ENCODE measurements at regions not wholly inside any gene's neighbourhood (a gene's known extent, or its start where the extent isn't known, plus 50 kb on each side); places are given as distances from the start of the nearest gene placed in this dataset.

DNA sequence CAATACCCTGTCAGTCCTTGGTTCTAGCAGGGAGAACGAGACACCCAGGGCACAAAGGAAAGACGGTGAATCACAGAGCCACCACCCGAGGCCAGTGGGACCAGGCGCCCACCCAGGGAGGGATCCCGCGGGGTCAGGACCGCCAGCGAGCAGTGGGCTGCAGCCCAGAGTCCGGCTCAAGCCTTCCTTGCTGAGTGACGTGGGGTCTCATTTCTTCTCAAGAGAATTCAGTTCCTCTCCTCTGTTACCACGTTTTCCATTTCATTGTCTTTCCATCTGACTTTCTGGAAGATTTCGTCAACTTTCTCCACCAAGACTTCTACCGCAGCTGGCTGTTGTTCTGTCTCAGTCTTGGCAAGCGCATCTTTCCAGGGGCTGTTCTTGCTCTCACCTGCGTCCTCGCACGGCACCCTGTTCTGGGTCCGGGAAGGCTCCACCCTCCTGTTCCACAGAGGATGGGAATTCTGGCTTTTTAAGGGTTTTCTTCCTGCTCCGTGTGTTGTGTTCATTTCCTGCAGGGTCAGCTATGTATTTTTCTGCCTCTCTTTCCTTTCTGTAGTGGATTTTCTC, 248.6 kb downstream of the NDUFA10 start:
- peak; percentile 4 for DNase-seq

DNA sequence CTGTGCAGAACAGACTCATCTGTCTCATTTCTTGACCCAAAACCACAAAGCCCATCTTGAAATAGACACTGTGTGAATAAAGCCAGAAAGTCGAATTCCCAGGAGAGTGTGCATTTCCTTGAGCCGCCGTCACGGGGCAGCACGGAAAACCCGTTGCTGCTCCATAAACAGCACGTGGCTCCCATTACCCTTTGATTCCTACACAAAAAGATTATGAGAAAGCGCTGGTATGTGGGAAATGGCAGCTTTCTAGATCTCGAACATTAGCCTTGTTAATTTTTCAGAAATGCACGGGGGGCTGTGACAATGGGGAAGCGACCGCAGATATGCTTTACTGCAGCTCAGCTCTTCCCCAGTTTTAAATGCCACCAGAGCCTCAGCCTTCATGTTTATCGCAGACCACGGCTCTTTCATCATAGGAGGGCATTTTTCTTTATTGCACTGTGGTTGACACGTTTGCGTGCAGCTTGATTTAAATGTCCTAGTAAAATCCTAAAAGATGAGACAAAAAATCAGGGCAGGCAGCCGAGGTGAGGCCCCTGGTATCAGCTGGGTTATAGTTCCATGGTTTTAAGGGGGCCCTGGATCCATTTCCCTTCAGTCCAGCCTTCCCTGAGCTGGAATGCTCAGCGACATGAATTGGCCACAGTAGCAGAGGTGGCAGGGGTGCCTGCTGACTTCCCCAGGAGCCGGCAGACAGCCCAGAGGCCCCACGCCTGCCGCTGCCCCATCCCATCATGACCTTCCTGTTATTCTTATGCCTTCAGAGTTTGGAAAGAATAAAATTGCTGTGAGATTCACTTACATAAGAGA, 249.3 kb downstream of the NDUFA10 start:
- DNase-seq = peak; percentile 2

DNA sequence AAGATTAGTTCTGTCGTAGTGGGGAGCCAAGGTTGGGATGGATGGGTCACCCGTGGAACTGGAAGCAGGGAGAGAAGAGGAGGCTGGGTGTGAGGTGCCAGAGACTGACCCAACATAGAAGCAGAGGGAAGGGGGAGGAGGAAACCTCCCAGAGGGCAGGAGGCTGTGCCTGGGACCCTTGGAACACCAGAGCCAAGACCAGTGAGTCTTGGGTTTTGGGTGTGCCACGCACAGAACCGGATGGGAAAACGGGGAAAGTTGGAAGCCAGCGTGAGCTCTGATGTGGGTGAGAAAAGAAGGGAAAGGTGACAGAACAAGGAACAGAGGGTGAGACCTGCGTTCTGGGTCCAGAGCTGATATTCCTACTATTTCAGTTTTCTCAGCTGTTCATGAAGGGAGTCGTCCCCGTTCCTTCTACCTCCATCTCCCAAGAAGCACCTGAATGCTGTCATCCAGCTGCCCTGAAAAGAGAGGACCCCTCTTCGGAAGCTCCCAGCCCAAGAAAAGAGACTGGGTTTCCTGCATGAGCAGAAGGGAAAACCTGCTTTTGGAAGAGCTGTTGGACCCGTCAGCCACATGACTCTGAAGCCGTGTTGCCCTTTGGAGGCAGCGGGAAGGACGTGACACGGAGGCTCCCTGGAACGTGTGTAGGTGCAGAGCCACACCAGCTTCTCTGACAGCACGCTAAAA, 250.1 kb downstream of the NDUFA10 start:
- peak; percentile 1 for DNase-seq

DNA sequence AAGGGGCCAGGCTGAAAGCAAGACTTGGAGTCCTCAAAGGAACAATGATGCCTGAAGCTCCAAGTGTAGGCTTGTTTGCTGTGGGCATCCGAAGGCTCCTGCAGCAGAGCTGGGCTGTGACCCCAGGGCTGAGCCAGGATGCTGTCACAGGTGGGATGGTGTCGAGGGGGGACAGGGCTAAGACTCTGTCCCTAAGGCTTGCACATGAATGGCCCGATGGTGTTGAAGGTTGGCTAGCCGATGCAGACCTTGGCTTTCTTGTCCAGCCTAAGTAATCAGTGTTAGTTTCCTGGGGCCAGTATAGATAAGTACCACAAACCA, 251.0 kb downstream of the NDUFA10 start:
- peak; percentile 5 for DNase-seq

DNA sequence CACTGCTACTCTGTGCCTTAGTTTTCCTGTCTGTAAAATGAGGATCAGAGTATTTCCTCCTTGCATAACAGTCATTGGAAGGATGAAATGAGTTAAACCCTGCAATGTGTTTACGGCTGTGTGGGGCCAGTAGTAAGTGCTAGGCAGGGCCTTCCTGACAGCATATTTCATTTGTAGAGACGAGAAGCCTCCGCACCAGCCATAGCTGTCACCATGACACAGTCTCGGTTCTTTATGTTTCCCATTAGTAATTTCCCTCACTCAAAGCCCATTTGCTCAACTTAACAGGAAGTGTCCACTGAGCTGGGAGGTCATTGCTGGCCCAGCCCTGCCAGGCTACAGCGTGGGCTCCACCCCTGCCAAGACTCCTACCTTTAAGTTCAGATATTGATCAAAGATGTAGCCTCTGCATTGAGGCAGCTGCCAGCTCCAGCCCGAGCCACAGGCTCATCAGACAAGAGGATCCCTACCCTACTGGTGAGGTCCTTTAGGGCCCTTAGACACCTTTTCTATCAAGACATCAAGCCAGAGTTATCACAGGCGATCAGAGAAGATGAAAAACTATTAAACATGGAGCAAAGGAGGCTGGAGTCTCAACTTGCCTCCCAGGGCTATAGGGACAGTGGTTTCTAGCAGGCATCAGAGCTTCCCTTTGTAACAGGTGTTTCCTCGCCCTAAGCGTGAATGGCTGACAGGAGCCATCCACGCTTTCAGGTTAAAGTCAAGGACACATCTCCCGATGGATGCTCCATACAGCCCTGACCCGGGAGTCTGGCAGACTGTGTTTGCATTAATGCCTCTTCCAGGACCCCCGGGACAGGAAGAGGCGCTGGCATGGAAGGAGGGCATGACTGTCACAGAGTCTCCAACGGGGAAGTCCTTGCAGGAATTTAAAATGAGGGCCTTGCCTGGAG, 251.7 kb downstream of the NDUFA10 start:
- DNase-seq = no peak

DNA sequence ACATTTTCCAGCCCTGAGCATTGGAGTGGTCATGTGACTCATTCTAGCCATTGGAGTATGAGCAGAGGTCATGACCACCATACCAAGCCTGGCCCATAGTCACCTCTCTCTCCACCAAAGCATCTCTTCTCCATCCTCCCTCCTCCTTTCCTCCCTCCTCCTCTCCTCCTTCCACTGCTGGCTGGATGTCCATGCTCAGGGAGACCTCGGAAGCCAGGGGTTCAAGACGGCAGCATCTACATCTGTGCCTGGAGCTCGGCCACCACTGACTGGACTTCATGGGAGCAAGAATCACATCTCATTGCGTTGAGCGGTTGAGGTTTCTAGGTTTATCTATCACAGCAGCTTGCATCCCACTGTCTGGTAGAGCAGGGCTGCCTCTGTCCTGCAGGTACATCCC, 252.4 kb downstream of the NDUFA10 start:
- DNase-seq = peak; percentile 2

DNA sequence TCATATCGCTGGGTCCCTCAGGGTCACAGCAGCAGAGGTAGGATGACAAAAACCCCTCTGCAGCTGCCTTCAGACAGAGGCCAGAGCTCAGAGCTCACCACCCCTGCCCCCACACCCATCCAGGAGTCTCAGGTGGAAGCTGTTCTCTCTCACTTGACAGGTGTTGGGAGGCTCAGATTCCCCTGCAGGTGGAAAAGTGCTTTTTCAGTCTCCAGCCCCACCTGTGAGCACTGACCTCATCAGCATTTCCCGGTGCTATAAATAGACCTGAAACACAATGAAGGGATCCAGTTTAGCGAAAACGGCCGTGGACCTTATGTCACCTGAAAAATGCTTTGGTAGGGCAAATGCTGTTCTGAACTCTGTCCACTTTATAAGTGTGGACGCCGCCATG, 254.9 kb downstream of the NDUFA10 start:
- DNase-seq = no peak

DNA sequence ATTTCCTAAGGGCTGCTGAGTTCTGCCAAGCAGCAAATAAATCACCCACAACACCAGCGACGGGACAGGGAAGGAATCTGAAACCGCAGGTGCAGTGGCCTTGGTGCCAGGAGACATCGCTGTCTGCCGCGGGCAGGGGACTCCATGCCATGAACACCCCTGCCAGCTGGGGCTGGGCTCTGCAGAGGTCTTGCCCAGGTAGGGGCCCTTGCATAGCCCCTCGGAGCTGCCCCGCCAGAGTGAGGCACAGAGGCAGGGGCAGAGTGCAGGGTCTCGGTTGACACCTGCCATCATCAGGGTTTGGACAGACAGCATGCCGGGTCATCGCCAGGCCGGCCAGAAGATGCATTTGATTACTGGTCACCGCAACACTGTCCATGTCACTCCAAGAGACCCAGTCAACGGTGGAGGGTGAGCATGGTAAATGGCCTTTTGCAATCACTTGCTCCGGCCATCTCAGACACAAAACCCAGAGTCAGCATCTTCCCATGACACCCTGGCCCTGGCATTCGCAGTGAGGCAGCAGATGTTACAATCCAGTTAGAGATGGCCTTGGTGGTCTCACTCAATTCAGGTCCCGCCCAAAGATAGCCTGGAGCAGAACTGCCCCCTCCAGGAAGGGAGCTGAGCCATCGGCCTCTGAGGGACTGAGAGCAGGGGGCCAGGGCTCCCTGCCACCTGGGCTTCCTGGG, 255.4 kb downstream of the NDUFA10 start:
- no peak for DNase-seq

DNA sequence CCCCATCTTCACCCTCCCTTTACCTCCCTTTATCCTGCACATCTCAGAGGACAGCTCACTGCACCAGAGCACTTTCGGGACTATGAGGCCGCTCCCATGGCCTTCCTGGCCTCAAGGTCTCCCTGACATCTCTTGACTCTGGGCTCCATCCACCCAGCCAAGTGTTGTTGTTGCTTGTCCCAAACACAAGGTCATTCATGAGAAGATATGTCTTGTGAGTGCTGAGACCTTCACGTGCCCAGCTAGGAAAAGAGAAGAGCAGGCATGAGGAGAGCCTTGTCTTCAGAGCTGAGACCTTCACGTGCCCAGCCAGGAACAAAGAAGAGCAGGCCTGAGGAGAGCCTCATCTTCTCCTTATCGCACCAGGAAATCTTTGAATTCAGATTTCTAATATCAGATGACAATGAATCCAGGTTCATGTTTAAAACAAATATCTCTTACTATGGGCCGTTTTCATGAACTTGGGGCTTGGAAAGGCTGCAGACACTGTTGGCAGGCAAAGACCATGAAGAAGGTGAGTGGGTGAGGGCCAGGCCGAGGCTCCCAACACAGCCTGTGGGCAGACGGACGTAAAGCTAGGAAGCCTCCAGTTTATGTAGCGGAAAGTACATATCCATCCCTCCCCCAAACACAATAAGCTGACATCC, 256.1 kb downstream of the NDUFA10 start:
- DNase-seq = no peak

DNA sequence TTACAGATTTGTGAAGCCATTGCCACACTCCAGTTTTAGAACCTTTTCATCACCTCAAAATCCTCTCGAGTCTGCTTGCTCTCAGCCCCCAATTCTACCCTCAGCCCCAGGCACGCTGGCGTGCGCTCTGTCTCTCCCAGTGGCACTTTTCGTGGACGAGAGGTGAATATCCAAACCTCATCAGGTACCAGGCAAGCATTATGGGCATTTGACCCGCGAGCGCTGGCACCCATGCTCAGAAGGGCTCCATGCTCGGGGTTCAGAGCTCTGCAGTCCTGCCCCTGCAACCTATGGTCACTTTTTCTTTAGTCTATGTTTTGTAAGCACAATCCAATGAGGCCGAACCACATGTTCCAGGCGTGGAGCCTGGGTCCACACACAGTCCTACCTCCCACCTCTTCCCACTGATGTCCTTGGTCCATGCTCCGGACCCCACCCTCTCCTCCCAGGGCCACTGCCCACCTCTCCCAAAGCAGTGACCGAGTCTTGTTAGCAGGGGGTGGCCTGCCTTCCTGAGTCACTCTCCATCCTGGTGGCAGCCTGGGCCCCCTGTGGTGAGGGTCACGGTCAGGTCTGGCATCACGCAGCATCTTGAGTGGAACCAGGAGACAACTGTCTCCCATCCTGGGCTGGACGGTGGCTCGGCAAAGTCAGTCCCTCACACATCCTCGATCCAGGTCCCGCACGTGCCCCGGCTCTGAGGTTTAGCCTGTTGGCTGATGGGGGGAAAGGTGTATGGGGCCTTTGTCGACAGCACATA, 256.9 kb downstream of the NDUFA10 start:
- DNase-seq = no peak

DNA sequence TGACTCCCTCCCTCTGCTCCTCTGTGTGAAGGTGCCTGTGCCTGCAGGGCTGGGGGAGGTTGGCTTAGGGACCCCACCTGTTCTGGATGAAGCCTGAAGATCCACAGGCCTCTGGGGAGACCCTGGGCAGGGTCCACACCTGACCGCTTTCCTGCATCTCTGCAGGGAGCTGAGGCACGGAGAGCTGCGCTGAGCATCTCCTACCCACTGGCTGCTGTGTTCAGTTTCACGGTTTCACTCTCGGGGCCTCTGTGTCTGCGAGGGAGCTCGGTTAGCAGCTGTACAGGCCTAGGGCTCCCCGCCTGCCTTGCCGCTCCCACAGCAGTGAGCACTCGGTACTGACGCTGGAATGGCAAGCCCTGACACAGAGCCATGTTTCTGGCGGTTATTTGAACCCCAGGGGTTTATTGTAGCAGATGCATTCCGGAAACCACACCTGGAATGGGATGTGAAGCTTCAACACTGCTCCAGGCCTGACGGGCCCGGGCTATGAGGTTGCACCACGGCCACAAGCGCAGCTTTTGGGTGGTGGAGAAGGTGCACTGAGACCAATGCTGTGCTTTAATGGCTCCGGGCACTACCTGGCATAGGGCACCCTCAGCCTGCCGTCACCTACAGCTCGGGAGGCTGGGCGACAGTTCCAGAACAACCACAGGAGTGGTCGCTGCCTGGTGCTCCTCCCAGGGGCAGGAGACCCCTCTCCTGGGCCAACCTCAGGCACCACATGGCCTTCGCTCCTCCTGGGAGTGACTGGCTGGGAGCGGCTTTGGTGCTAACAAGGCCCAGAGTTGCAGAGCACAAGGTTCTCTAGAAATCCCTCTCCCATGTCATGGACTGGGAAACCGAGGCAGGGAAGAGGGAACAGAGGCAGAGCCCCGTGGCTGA, 257.9 kb downstream of the NDUFA10 start:
- DNase-seq = no peak

DNA sequence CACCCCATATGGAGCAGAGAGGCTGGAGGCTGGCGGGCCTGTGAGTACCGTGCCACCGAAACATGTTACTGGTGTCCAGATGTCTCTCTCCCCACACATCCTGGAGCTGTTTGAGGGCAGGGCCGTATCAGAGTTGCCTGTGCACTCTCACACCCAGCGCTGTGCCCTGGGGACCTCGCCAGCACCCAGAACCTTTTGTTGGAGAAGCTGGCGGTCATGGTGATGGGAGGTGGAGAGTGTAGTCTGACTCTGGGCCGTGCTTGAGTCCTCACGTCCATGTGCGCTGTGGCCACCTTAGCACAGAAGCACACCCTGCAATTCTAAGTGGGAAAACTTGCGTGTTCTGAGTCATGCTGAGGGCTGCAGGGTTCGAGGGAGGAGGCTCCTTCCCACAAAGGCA, 259.2 kb downstream of the NDUFA10 start:
- DNase-seq = no peak

DNA sequence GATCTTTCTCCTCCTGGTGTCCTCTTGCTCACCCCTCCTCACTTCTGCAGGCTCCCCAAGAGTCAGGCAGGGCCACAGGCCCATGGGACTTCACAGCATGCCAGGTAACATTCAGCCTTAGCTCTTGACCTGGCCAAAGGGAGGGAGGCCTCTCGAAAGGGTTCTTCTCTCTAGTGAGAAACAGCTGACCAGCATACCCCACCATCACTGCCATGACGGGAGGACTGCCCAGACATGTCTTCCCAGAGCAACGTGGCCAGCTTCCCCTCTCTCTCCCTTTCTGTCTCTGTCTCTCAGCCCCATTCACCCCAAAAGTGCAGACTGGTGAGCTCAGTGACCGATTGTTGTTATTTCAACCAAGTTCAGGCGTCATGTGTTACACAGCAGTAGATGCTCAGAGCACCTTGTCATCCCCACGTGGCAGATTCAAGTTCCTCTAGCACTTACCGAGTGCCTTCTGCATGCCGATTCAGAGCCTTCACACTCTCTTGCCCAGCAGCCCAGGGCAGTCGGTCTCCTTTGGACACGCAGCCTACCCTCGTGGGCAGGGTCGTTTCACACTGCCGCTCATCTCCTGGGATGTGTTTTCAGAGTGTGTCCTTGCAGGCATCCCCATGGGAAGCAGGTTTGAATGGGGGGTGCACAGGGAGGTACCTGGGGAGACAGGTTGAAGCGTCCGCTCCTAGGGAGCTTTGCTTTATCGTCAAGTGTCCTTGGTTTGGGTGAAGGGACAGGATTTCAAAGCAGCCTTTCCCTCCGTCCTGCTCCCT, 259.9 kb downstream of the NDUFA10 start:
- DNase-seq = no peak

DNA sequence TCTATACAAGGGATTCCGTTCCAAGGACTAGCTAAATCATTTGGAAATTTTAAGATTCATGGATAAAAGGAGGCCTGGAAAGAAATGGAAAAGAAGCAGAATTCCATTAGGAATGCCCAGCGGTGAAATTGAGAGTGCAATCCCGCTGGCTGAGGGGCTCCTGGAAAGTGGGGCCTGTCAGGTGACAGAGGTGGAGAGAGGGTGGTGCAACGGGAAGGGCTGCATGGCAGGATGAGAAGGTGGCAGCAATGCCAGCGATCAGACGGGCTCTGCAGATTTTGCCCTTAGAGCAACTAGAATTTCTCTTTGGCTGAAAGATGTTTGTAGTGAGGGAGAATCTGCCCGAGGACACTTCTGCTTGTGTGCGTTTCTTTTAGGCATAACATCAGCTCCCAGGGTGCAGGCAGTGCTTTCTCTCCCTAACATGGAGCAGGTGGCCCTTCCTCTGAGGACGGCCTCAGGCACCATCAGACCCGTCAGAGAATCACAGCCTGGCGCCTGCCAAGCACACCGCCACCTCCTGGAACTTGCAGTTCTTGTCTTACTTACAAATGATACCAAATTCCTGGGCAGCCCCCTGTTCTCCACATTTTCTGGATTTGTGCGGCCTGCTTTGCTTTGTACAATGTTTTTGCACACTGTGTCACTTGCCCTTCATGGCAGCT, 261.6 kb downstream of the NDUFA10 start:
- DNase-seq = no peak

DNA sequence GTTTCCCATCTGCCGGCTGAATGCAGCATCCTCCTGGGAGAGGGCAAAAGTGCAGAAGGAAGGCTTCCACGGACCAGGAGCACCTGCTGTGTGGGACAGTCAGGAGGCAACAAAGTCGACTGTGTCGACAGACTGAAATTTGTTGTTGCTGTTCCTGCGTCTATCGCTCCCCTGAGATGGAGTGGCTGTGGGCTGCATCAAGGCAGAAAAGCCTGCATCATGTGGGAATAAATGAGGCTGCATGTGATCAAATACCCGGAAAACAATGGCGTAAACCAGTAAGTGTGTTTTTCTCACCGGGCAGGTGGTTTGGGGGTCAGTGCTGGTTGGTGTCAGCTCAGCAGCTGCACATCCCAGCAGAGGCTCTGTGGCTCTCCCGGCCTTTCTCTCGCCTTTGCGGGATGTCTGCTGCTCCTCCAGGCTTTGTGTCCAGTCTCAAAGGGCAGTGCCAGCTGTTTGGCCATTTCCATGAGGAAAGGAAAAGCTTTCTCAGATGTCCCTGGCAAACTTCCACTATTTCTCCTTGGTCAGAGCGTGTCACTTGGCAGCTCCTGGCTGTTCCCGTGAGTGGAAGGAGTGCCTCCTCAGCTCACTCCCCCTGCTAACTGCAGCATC, 262.4 kb downstream of the NDUFA10 start:
- DNase-seq = no peak

DNA sequence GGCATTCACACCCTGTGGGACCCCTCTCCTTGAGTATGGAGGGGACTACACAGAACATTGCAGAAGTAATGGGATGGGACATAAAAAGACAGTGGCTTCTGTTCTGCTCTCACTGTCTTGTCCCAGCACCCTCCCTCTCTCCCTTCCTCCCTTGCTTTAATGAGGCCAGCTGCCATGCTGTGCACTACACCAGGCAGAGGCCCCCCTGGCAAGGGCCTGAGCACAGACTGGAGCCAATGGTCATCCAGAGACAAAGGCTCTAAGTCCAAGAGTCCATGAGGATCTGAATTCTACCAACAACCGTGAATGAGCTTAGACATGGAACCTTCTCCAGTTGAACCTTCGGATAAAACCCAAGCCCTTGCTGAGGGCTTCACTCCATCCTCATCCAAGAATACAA, 263.0 kb downstream of the NDUFA10 start:
- no peak for DNase-seq

DNA sequence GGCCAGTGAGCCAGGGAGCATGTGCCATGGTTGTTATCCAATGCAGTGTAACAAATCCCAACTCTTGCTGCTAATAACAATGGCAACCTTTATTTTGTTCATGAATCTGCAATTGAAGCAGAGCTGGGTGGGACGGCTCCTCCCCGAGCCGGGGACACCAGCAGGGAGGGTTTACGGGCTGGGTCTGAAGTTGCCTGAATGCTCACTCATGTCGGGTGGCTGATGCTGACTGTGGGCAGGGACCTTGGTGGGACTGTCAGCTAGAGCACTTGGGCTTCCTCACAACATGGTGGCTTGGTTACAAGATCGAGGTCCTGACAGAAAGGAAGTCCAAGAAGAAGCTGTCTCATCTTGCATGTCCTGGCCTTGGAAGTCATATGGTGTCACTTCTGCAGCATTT, 264.5 kb downstream of the NDUFA10 start:
- DNase-seq = no peak

DNA sequence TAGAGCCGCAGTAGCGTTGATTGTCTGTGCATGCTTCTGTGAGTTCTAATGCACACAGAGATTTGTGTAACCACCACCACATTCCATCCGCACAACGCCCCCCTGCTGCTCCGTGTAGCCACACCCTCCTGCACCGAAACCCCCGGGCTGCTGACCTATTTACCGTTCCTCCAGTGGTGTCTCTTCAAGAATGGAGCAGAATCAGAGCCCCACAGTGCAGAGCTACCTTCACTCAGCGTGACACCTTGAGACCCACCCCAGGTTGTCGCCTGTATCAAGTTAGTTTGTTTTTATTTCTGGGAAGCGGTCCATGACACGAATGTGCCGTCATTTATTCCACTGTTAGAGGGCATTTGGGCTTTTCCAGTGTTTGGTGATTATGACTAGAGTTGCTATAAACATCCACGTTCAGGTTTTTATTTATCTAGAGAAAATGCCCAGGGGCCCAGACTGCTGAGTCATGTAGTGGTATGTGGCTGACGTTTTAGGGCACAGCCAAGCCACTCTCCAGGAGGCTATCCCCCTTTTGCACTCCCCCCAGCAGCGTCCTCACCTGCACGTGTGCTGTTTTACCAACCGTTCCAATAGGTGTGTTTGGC, 266.8 kb downstream of the NDUFA10 start:
- DNase-seq = no peak

Data from activated T-cell treated with anti-CD3 and anti-CD28 coated beads, Interleukin-2, amount 50 U/mL, for 1 hour (primary cell).